Mesenchymal stem cell (in vitro differentiated cells and primary cell): ENCODE measurements at regions not wholly inside any gene's neighbourhood (a gene's known extent, or its start where the extent isn't known, plus 50 kb on each side); places are given as distances from the start of the nearest gene placed in this dataset.
"Not testable (repeated sequence)": the region's sequence is repeated elsewhere in the genome, so short reads cannot be mapped to it uniquely, and the experiment has no call there.

ENCODE experiments used
- DNase-seq: peaks from one replicate; pipeline ENCODE4 v3.0.0-alpha.2; 2013
- H2AFZ ChIP-seq: one replicate; pipeline ENCODE4 v1.6.1; 2013; ENCODE audit warnings: low read depth, mild to moderate bottlenecking, control low read depth, inconsistent platforms, low read length, moderate library complexity
- H2AK5ac ChIP-seq: 2 replicates; pipeline ENCODE4 v1.6.1; 2013; ENCODE audit warnings: low read length, moderate library complexity, mild to moderate bottlenecking, inconsistent platforms; ENCODE audit not compliant: severe bottlenecking
- H2BK120ac ChIP-seq: one replicate; pipeline ENCODE4 v1.6.1; 2013; ENCODE audit warnings: low read depth, mild to moderate bottlenecking, inconsistent platforms, low read length, moderate library complexity
- H2BK12ac ChIP-seq, 2 experiments: one replicate each; pipeline ENCODE4 v1.6.1; 2013; ENCODE audit warnings: inconsistent platforms in 2 of 2, low read length in 2 of 2, mild to moderate bottlenecking in 2 of 2, moderate library complexity in 2 of 2, control low read depth in 1 of 2
- H2BK15ac ChIP-seq: one replicate; pipeline ENCODE4 v1.6.1; 2013; ENCODE audit warnings: mild to moderate bottlenecking, low read depth, inconsistent platforms; ENCODE audit not compliant: poor library complexity, severe bottlenecking
- H2BK5ac ChIP-seq: 2 replicates; pipeline ENCODE4 v1.6.1; 2013; ENCODE audit warnings: low read depth, mild to moderate bottlenecking, low read length, control low read depth, inconsistent platforms; ENCODE audit not compliant: poor library complexity, severe bottlenecking
- H3K14ac ChIP-seq, 2 experiments: one replicate each; pipeline ENCODE4 v1.6.1; 2013; ENCODE audit warnings: inconsistent platforms in 2 of 2, low read length in 2 of 2, control low read depth in 1 of 2, mild to moderate bottlenecking in 1 of 2, moderate library complexity in 1 of 2
- H3K18ac ChIP-seq, 2 experiments: one replicate each; pipeline ENCODE4 v1.6.1; 2013; ENCODE audit warnings: inconsistent platforms in 2 of 2, low read length in 2 of 2, control low read depth in 1 of 2, low read depth in 1 of 2, mild to moderate bottlenecking in 1 of 2
- H3K23ac ChIP-seq, 2 experiments: one replicate each; pipeline ENCODE4 v1.6.1; 2013; ENCODE audit warnings: inconsistent platforms in 2 of 2, low read length in 2 of 2, mild to moderate bottlenecking in 2 of 2, moderate library complexity in 2 of 2, control low read depth in 1 of 2
- H3K27ac ChIP-seq: 2 replicates; pipeline ENCODE4 v1.5.1; 2013; ENCODE audit warnings: mild to moderate bottlenecking, moderate library complexity, low read length, control low read depth, inconsistent platforms; ENCODE audit not compliant: poor library complexity, severe bottlenecking
- H3K27me3 ChIP-seq, 2 experiments: 2 replicates each; pipeline versions ENCODE4 v1.6.1 to v1.7.0; 2013; ENCODE audit warnings: low read length in 2 of 2, mild to moderate bottlenecking in 2 of 2, moderate library complexity in 2 of 2, control low read depth in 1 of 2, inconsistent platforms in 1 of 2; ENCODE audit not compliant: control insufficient read depth in 1 of 2, insufficient read depth in 1 of 2
- H3K36me3 ChIP-seq, 2 experiments: 2 replicates each; pipeline versions ENCODE4 v1.6.1 to v1.7.0; 2013; ENCODE audit warnings: low read length in 2 of 2, control low read depth in 1 of 2, inconsistent platforms in 1 of 2, low read depth in 1 of 2, mild to moderate bottlenecking in 1 of 2; ENCODE audit not compliant: insufficient read depth in 2 of 2, control insufficient read depth in 1 of 2
- H3K4ac ChIP-seq, 2 experiments: one replicate each; pipeline ENCODE4 v1.6.1; 2013; ENCODE audit warnings: inconsistent platforms in 2 of 2, low read length in 2 of 2, mild to moderate bottlenecking in 2 of 2, moderate library complexity in 2 of 2, control low read depth in 1 of 2, low read depth in 1 of 2
- H3K4me1 ChIP-seq: 2 replicates; pipeline ENCODE4 v1.6.1; 2013; ENCODE audit warnings: low read depth, low read length, control low read depth; ENCODE audit not compliant: control insufficient read depth, insufficient read depth
- H3K4me2 ChIP-seq: 2 replicates; pipeline ENCODE4 v1.6.1; 2013; ENCODE audit warnings: low read length, mild to moderate bottlenecking, inconsistent platforms; ENCODE audit not compliant: poor library complexity, severe bottlenecking
- H3K4me3 ChIP-seq, 2 experiments: 2 replicates each; pipeline versions ENCODE4 v1.5.1 to v1.7.0; 2013; ENCODE audit warnings: low read length in 2 of 2, mild to moderate bottlenecking in 2 of 2, control low read depth in 1 of 2, low read depth in 1 of 2; ENCODE audit not compliant: insufficient read depth in 1 of 2
- H3K79me1 ChIP-seq: replicated peaks from 2 replicates; pipeline ENCODE4 v1.6.1; 2013; ENCODE audit warnings: mild to moderate bottlenecking, control low read depth, low read length, inconsistent platforms; ENCODE audit not compliant: poor library complexity, severe bottlenecking
- H3K9ac ChIP-seq: 2 replicates; pipeline ENCODE4 v1.7.0; 2013; ENCODE audit warnings: mild to moderate bottlenecking, low read length, moderate library complexity
- H3K9me3 ChIP-seq: 2 replicates; pipeline ENCODE4 v1.7.0; 2013; ENCODE audit warnings: mild to moderate bottlenecking, low read length; ENCODE audit not compliant: control insufficient read depth
- H4K8ac ChIP-seq: one replicate; pipeline ENCODE4 v1.6.1; 2013; ENCODE audit warnings: inconsistent platforms, mild to moderate bottlenecking, low read length, moderate library complexity
- H4K91ac ChIP-seq: one replicate; pipeline ENCODE4 v1.6.1; 2013; ENCODE audit warnings: mild to moderate bottlenecking, low read length, inconsistent platforms
- WGBS: methylation state at CpG from one replicate; pipeline ENCODE4 v1.1.7; 2013; ENCODE audit warnings: mixed read lengths; 5-methylcytosine and 5-hydroxymethylcytosine counted together

DNA sequence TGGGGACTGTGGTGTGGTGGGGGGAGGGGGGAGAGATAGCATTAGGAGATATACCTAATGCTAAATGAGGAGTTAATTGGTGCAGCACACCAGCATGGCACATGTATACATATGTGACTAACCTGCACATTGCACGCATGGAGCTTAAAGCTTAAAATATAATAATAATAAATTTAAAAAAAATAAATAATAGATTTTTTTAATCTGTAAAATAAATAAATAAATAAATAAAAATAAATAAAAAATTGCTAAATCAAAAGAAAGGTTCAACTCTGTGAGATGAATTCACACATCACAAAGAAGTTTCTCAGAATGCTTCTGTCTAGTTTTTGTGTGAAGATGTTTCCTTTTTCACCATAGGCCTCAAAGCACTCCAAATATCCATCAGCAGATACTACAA lies 1793.7 kb downstream of the UQCRFS1 start:
- H2AFZ ChIP-seq, H2BK5ac ChIP-seq, H4K91ac ChIP-seq, H3K4me2 ChIP-seq, H3K27ac ChIP-seq, H2BK15ac ChIP-seq, H3K4me1 ChIP-seq, H2BK120ac ChIP-seq, H3K9ac ChIP-seq, H2AK5ac ChIP-seq, H2BK12ac ChIP-seq, H3K79me1 ChIP-seq, H3K18ac ChIP-seq, H3K4ac ChIP-seq, H3K14ac ChIP-seq, H3K23ac ChIP-seq, H3K4me3 ChIP-seq, H3K27me3 ChIP-seq, H4K8ac ChIP-seq, H3K36me3 ChIP-seq, DNase-seq: not testable (repeated sequence)
- WGBS, result no CpG with 5 or more reads among the region's 1 CpG
- peaks cover 30% of the 10 kb centered on the region for H3K9me3 ChIP-seq

DNA sequence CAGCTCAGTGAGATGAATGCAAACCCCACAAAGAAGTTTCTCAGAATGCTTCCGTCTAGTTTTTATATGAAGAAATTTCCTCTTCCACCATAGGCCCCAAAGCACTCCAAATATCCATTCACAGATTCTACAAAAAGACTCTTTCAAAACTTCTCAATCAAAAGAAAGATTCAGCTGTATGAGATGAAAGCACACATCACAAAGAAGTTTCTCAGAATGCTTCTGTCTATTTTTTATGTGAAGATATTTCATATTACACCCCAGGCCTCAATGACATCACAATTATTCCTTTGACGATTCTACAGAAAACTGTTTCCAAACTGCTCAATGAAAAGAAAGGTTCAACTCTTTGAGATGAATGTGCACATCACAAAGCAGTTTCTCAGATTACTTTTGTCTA lies 1819.4 kb downstream of the UQCRFS1 start:
- H3K79me1 ChIP-seq, result no peaks in the 10 kb centered on the region
- H3K36me3 ChIP-seq, result no peaks in the 10 kb centered on the region
- no peak overlapping the region for H2AK5ac ChIP-seq
- H2BK12ac ChIP-seq, result no peak overlapping the region
- H2BK5ac ChIP-seq, result no peak overlapping the region
- no peak overlapping the region for H3K27ac ChIP-seq
- no peak overlapping the region for H3K23ac ChIP-seq
- no peak overlapping the region for H3K4me2 ChIP-seq
- no peak overlapping the region for H3K14ac ChIP-seq
- H3K4me1 ChIP-seq, result no peaks in the 10 kb centered on the region
- no peak overlapping the region for H3K4me3 ChIP-seq
- peaks cover 62% of the 10 kb centered on the region for H3K9me3 ChIP-seq
- H2BK120ac ChIP-seq, result no peak overlapping the region
- no peaks in the 10 kb centered on the region for H3K27me3 ChIP-seq
- WGBS, result 86% methylated on average over 2 of the region's 2 CpGs
- DNase-seq, result no peak
- H3K4ac ChIP-seq, result no peak overlapping the region
- H4K8ac ChIP-seq, result no peak overlapping the region
- H3K18ac ChIP-seq, result no peak overlapping the region
- no peak overlapping the region for H4K91ac ChIP-seq
- no peak overlapping the region for H2AFZ ChIP-seq
- H3K9ac ChIP-seq, result no peak overlapping the region
- no peak overlapping the region for H2BK15ac ChIP-seq

DNA sequence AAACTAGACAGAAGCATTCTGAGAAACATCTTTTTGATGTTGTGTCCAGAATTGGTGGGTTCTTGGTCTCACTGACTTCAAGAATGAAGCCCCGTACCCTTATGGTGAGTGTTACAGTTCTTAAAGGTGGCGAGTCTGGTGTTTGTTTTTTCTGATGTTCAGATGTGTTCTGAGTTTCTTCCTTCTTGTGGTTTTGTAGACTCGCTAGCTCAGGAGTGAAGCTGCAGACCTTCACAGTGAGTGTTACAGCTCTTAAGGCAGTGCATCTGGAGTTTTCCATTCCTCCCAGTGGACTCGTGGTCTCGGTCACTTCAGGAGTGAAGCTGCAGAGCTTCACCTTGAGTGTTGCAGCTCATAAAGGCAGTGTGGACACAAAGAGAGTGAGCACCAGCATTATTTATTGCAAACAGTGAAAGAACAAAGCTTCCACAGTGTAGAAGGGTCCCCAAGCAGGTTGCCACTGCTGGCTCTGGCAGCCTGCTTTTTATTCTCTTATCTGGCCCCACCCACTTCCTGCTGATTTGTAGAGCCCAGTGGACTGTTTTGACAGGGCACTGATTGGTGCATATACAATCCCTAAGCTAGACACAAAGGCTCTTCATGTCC lies 1820.8 kb downstream of the UQCRFS1 start:
- Histone ChIP-seq H2BK15ac (no peak overlapping the region), H2AFZ (no peak overlapping the region), H3K9ac (no peak overlapping the region), H3K27me3 (no peaks in the 10 kb centered on the region), H3K4me1 (no peaks in the 10 kb centered on the region), H3K23ac (no peak overlapping the region), H2BK120ac (no peak overlapping the region), H3K79me1 (no peaks in the 10 kb centered on the region), H3K4ac (no peak overlapping the region), H3K27ac (no peak overlapping the region), H2AK5ac (no peak overlapping the region), H4K8ac (no peak overlapping the region), H3K4me3 (no peak overlapping the region), H2BK5ac (no peak overlapping the region), H2BK12ac (no peak overlapping the region), H3K14ac (no peak overlapping the region), H3K4me2 (no peak overlapping the region), H4K91ac (no peak overlapping the region), H3K18ac (no peak overlapping the region), H3K9me3 (peaks cover 76% of the 10 kb centered on the region), H3K36me3 (no peaks in the 10 kb centered on the region)
- DNase-seq, result no peak
- WGBS, result 72% methylated on average over 5 of the region's 5 CpGs

DNA sequence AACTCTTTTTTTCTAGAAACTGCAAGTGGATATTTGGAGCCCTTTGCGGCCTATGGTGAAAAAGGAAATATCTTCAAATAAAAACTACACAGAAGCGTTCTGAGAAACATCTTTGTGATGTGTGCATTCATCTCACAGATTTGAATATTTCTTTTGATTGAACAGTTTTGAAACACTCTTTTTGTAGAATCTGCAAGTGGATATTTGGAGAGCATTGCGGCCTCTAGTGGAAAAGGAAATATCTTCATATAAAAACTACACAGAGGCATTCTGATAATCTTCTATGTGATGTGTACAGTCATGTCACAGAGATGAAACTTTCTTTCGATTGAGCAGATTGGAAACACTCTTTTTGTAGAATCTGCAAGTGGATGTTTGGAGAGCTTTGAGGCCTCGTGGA lies 1833.6 kb downstream of the UQCRFS1 start:
- not testable (repeated sequence) for H3K27ac ChIP-seq, H2BK5ac ChIP-seq, H2BK15ac ChIP-seq, H3K4me3 ChIP-seq, H3K27me3 ChIP-seq, H2BK120ac ChIP-seq, H4K91ac ChIP-seq, H3K14ac ChIP-seq, H3K23ac ChIP-seq, H2AK5ac ChIP-seq, H2AFZ ChIP-seq, H3K18ac ChIP-seq, H2BK12ac ChIP-seq, DNase-seq, H3K36me3 ChIP-seq, H3K4me2 ChIP-seq, H3K4ac ChIP-seq, H3K9ac ChIP-seq, H4K8ac ChIP-seq, H3K79me1 ChIP-seq, H3K4me1 ChIP-seq
- 35% methylated on average over 3 of the region's 5 CpGs for WGBS
- H3K9me3 ChIP-seq, result peaks cover 57% of the 10 kb centered on the region
